ENCODE measurements at regions not wholly inside any gene's neighbourhood (a gene's known extent, or its start where the extent isn't known, plus 50 kb on each side); places are given as distances from the start of the nearest gene placed in this dataset.
A peak's percentile ranks its signal among the peaks of the same experiment; 100 is the strongest.

GRCh38 chr14:62103464-62103863 lies 341.2 kb downstream of the SNAPC1 start:
- H3K4me1 Mint-ChIP-seq = no peaks in the 10 kb centered on the region
- no peaks in the 10 kb centered on the region for H3K36me3 Mint-ChIP-seq
- no peaks in the 10 kb centered on the region for H3K27me3 Mint-ChIP-seq (ENCODE audit: low read depth)
- H3K9me3 Mint-ChIP-seq = no peaks in the 10 kb centered on the region
- no peak for DNase-seq (ENCODE audit: low spot score in 2 of 2, unreplicated experiment in 2 of 2)
- H3K4me3 Mint-ChIP-seq = no peak overlapping the region
- H3K27ac Mint-ChIP-seq = no peak overlapping the region
- TF ChIP-seq CTCF (IDR thresholded peaks at IDR 0.05; ENCODE audit: unreplicated experiment) = no peak

- DNase-seq (ENCODE audit: low spot score in 2 of 2, unreplicated experiment in 2 of 2) = no peak
- Mint-ChIP-seq H3K4me3 (no peak overlapping the region), H3K9me3 (no peaks in the 10 kb centered on the region), H3K27me3 (ENCODE audit: low read depth) (peaks cover 49% of the 10 kb centered on the region), H3K36me3 (no peaks in the 10 kb centered on the region), H3K4me1 (no peaks in the 10 kb centered on the region), H3K27ac (no peak overlapping the region)
- no peak for TF ChIP-seq CTCF (IDR thresholded peaks at IDR 0.05; ENCODE audit: unreplicated experiment)
Measured at GRCh38 chr14:62110941-62111340, 348.7 kb downstream of the SNAPC1 start.

GRCh38 chr14:62117010-62117750 lies 355.0 kb downstream of the SNAPC1 start:
- peaks cover 86% of the 10 kb centered on the region for H3K27me3 Mint-ChIP-seq (ENCODE audit: low read depth)
- no peaks in the 10 kb centered on the region for H3K36me3 Mint-ChIP-seq
- TF ChIP-seq CTCF (IDR thresholded peaks at IDR 0.05; ENCODE audit: unreplicated experiment) = no peak
- peak; percentile 55 to 77 for DNase-seq (ENCODE audit: low spot score in 2 of 2, unreplicated experiment in 2 of 2)
- H3K4me1 Mint-ChIP-seq = peaks cover 18% of the 10 kb centered on the region
- no peak overlapping the region for H3K27ac Mint-ChIP-seq
- no peaks in the 10 kb centered on the region for H3K9me3 Mint-ChIP-seq
- H3K4me3 Mint-ChIP-seq = peak overlapping the region; percentile 65

- Mint-ChIP-seq H3K36me3 (no peaks in the 10 kb centered on the region), H3K4me1 (peaks cover 18% of the 10 kb centered on the region), H3K4me3 (peak overlapping the region; percentile 65), H3K27ac (no peak overlapping the region), H3K9me3 (no peaks in the 10 kb centered on the region), H3K27me3 (ENCODE audit: low read depth) (peaks cover 88% of the 10 kb centered on the region)
- no peak for DNase-seq (ENCODE audit: low spot score in 2 of 2, unreplicated experiment in 2 of 2)
- TF ChIP-seq CTCF (IDR thresholded peaks at IDR 0.05; ENCODE audit: unreplicated experiment) = no peak
Measured at GRCh38 chr14:62117751-62118105, 355.5 kb downstream of the SNAPC1 start.

- H3K27me3 Mint-ChIP-seq (ENCODE audit: low read depth) = peaks cover 87% of the 10 kb centered on the region
- H3K36me3 Mint-ChIP-seq = no peaks in the 10 kb centered on the region
- TF ChIP-seq CTCF (IDR thresholded peaks at IDR 0.05; ENCODE audit: unreplicated experiment) = no peak
- no peak overlapping the region for H3K27ac Mint-ChIP-seq
- no peak for DNase-seq (ENCODE audit: low spot score in 2 of 2, unreplicated experiment in 2 of 2)
- no peaks in the 10 kb centered on the region for H3K9me3 Mint-ChIP-seq
- H3K4me3 Mint-ChIP-seq = no peak overlapping the region
- peaks cover 18% of the 10 kb centered on the region for H3K4me1 Mint-ChIP-seq
Measured at GRCh38 chr14:62118461-62118860, 356.2 kb downstream of the SNAPC1 start.
